AG20443 (cell line): ENCODE measurements at regions not wholly inside any gene's neighbourhood (a gene's known extent, or its start where the extent isn't known, plus 50 kb on each side); places are given as distances from the start of the nearest gene placed in this dataset.
"Not testable (repeated sequence)": the region's sequence is repeated elsewhere in the genome, so short reads cannot be mapped to it uniquely, and the experiment has no call there.

Experiments
- DNase-seq: peaks from one replicate; pipeline ENCODE4 v3.0.0; 2012; ENCODE audit warnings: low spot score, mixed read lengths

DNA sequence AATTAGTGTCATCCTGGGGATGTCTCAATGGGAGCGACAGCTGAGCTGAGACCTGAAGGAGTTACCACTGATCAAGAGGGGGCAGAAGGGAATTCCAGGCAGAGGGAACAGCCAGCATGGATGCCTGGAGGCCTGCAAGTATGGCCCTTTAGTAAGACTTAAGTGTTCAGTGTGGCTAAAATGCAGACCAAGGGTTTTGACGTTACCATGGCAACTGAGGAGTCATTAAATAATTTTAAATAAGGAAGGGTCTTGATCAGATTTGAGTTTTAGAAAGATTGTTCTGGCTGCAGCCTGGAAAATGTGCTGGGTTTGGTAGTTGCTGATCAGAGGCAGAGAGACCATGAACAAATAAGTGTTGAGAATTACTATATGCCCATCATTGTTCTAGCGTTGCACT, 285.5 kb downstream of the USP46 start:
- no peak for DNase-seq

DNA sequence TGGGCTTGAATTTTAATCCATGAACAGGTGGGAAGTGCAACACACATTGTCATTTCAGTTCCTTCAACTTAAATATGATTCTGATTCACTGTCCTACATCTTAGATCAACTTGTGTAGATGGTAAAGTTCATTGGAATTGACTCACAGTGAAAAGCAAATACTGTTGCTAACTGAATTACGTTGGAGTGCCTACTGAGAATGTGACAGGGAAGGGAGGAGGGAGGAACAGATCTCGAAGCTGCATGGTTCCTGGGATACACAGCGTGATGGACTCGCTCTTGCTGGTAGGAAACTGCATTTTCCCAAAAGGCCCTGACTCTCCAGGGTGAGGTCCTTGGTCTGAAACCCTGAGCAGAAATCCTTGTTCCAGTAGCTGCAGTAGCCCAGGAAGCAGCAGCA, 284.2 kb downstream of the USP46 start:
- DNase-seq, result no peak

DNA sequence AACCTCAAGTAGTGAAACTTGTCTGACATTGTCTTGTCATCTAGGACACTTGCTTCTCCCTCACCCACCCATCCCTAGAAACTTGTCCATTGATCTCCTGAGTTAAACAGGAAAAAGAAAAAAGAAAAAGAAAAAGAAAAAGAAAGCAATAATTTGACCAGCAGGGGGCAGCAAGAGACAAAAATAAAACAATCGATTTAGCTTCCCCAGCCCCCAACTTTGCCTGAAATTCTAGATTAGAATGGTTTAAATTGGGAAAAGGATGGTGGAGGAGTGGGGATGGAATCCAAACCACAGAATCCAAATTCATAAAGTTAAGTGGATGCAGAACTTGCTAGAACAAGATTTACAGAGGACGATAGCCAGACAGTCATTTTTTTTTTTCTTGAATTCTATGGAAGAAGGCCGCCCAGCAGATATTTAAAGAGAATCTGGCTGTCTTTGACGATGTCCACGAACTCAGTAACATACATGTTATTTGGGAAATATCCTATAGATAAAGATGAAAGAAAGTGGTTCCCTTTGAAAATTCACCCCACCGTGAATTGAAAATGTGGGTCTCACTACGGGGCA, 282.9 kb downstream of the USP46 start:
- DNase-seq, result peak; percentile 51

DNA sequence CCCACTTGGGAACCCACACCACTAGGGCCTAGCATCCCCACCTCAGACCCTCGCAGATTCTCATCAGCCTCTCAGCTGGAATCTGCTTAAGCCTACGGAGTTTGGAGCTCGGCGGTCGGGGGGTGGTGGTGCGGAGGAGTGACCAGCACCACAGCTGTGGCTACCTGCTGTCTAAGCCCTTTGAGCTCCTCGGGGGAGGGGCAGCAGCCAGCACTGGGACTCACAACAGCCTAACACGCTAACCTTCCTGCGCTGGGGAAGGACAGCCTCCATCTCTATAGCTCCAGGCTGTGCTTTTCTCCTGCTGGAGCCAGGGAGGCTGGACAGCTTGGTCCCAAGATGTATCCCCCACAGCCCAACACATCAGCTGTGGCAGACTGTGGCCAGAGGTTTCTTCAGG, 281.5 kb downstream of the USP46 start:
- DNase-seq, result no peak

DNA sequence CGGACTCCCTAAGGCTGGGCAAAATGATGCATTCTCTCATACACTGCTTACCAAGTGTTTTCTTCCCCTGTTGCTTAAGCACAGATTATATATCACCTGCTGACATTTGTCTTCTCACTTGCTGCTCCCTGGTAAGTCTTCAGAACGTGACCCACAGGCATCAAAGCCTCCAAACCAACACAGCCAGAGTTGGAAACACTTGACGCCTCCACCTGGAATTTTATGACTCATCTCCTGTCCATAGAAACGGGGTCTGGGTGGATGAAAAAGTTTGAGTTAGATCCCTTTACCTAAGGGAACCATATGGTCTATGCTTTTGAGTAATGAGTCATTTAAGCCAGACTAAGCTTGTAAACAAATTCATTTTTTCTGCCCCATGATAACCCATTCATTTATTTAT, 251.6 kb downstream of the USP46 start:
- DNase-seq, result no peak

DNA sequence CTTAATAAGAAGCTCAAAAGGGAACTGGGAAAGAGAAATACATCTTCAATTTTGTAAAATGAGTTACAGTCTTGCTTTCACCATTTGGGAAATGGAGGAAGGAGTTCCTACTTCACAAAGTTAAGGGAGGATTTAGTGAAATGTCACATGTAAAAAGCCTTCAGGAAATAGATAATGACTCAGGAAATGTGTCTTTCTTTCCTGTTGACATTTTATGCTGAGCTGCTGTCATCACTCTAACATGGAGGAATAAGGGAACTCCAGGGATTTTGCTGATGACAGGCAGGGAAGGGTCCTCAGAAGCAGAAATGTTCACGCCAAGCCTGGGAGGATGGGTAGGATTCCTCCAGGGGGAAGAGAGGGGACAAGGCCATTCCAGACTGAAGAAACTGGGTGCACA, 251.1 kb downstream of the USP46 start:
- DNase-seq, result no peak

DNA sequence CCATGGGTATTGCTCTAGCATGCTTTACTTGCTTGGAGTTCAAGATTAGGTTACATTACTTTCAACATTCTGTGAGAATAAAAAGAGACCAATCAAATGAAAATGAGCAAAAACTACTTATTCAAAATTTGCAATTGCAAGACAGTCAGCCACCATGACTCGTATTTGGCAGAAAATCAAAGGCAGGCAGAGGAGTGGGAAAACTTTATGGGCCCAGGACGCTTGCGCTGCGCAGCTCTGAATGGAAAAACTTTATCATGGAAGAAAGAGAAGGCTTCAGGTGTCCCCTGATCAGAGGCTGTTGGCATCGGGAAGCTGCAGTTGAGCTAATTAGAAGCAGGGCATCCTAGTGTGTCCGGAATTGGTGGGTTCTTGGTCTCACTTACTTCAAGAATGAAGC, 250.6 kb downstream of the USP46 start:
- DNase-seq, result no peak

DNA sequence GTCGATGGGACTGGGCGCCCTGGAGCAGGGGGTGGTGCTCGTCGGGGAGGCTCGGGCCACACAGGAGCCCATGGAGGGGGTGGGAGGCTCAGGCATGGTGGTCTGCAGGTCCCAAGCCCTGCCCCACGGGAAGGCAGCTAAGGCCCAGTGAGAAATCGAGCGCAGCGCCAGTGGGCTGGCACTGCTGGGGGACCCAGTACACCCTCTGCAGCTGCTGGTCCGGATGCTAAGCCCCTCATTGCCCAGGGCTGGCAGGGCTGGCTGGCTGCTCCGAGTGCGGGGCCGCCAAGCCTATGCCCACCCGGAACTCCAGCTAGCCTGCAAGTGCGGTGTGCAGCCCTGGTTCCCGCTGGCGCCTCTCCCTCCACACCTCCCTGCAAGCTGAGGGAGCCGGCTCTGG, 249.3 kb downstream of the USP46 start:
- DNase-seq, result not testable (repeated sequence)

DNA sequence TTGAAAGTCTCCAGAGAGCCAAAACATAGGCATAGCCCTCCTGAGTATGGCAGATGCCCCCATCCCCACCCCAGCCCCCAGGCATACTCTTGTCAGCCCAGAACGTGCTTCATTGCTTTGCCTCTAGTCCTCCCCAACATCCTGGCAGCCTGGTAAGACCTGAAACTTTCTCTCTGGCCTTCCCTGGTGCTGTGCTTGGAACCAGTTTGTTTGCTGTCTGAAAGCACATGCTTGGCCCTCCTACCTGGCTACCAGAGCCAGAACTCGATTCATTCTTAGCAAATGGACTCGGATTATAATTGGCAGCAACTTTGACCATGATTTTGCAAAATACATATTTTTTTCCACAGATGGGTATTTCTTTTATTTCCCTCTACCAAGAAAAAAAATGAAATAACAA, 248.1 kb downstream of the USP46 start:
- no peak for DNase-seq

DNA sequence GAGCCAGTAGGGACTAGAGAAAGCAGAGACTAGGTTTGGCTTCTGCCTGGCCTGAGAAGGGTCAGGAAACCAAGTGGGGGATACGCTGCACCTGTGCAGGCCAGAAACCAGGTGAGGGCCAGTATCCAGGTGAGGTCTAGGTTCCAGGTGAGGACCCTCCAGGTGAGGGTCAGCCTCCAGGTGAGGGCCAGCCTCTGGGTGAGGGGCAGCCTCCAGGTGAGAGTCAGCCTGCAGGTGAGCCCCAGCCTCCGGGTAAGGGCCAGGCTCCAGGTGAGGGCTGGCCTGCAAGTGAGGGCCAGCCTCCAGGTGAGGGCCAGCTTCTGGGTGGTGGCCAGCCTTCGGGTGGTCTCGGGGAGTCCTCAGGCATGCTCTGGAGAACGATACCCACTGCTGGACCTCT, 238.8 kb downstream of the USP46 start:
- no peak for DNase-seq

DNA sequence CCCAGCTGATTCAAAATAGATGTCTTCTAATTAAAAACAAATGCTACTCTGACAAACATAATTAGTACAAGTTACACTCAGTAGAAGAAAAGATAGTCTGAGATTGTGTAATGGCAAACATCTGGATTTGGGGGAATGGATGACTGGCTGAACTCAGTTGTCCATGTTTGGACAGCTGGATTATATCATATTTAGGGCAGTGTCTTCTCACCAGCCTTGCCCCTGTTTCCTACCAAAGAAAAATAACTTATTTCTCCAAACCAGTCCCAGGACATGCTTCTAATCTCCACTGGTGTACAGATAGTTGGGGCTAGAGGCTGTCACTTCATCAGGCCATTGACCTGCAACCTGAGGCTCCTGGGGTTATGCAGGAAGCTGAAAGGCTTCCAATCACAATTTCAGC, 237.3 kb downstream of the USP46 start:
- DNase-seq, result peak; percentile 32

DNA sequence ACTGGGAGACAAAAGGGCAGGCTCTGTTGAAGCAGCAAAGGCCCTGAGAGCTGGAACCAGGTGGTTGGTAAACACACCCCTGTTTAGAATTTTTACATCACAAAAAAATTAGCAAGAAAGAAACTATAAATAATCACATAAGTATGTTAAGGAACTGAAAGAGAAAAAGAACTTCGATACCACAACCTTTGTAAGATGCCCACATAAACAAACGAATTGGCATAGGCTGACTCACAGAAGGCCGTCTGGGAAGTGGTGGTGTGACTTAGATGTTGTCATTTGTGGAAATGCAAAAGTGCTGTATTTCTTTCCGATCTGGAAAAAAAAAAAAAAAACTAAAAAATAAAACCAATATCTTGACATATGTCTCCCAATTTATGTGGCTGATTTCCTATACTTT, 235.1 kb downstream of the USP46 start:
- DNase-seq, result no peak

DNA sequence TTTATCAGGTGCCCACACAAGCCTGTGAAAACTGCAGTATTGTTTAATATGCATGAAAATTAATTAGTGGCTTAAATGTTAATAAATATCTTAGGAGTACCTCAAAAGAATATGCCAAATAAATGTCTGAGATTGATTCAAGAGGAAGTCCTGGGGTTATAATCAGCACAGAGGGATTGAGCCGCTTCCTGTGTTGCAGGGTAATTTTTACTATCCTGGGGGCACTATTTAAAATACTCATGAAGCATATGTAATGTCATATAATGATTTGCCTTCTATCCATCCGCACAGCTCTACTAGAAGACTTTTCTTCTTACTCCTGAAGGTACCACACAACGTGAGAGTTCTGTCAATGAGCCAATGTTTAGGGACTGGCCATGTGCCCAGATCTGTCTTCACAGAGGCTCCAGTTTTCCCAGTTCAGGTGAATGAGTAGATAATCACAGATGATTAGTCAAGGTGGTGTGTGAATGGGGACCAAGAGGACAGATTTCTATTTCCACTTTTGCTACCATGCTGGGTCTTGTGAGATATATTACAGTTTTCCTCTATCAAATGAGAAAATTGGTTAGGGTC, 233.3 kb downstream of the USP46 start:
- no peak for DNase-seq

DNA sequence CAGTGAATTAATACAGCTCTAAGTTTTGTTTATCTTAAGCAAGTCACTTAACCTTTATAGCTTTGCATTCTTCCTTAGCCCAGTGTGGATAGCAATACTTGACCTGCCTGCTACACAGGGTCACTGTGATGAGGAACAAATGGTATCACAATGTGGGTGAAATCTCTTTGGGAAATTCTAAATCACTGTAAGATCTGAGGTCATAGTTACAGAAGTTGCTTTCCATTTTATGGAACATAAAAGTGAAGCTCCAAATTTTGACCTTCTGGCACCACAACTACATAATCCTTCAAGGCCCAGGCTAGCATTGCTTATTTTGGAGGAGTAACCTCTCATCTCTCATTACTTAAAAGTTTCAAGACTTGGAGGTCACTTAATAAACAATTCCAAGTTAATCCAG, 227.7 kb downstream of the USP46 start:
- no peak for DNase-seq

DNA sequence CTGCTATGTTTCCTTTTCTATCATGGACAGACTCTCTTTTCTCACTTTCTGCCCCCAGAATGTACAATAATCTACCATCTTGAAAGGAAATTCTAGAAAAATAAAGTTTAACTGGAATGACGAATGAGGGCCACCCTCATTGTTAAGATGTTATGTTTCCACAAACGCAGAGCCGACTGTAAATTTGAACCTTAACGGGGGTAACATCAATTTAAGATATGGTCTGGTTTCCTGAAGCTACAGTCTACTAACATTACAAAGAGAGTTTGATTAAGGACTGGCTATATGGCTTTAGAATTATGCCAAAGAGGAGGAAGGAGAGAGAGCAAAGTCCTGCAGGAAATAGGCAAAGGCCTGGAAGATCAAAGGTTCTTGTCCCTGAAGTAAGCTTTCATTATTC, 227.2 kb downstream of the USP46 start:
- no peak for DNase-seq

DNA sequence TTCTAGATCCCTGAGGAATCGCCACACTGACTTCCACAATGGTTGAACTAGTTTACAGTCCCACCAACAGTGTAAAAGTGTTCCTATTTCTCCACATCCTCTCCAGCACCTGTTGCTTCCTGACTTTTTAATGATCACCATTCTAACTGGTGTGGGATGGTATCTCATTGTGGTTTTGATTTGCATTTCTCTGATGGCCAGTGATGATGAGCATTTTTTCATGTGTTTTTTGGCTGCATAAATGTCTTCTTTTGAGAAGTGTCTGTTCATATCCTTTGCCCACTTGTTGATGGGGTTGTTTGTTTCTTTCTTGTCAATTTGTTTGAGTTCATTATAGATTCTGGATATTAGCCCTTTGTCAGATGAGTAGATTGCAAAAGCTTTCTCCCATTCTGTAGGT, 216.6 kb downstream of the USP46 start:
- not testable (repeated sequence) for DNase-seq

DNA sequence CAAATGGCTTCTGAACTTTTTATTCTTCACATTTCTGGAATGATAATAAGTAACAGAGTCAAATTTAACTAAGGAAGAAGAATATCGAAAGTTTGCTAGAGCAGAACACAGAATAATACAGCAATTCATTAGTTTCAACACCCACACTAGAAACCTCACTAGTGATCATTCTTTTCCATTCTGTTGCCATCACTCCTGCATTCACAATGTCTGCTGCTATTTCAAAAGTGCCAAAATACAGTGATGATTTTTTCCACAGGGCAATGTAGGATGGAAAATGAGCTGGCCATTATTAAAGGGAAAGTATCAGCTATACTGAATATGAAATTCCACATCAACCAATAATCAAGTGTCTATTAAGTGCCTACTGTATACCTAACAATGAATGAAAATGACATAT, 186.7 kb downstream of the USP46 start:
- no peak for DNase-seq

DNA sequence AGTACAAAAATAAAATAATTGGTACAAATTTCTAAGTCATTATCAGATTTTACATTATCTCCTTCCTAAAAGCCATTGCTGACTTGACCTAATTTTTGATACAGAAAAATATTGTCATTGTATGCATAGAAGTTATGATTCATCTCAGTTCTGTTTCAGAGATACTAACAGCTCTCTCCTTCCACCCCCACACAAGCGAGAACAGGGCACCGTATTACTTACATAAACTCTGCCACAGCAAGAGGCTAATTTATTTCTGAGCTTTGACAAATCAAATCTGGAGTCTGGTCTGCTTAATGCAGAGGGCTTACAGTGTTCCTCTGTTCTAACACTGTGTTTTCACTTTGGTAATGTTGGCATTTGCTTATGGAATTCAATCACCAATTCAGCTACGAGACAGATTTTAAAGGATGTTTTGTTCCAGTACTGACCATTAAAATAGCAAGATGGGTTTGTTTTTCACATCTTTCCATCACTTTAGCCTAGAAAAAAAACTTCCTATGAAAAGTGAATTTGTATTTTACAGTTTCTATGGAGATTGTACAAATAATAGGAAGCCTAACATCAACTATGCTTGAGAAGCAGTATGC, 181.8 kb downstream of the USP46 start:
- DNase-seq, result no peak

DNA sequence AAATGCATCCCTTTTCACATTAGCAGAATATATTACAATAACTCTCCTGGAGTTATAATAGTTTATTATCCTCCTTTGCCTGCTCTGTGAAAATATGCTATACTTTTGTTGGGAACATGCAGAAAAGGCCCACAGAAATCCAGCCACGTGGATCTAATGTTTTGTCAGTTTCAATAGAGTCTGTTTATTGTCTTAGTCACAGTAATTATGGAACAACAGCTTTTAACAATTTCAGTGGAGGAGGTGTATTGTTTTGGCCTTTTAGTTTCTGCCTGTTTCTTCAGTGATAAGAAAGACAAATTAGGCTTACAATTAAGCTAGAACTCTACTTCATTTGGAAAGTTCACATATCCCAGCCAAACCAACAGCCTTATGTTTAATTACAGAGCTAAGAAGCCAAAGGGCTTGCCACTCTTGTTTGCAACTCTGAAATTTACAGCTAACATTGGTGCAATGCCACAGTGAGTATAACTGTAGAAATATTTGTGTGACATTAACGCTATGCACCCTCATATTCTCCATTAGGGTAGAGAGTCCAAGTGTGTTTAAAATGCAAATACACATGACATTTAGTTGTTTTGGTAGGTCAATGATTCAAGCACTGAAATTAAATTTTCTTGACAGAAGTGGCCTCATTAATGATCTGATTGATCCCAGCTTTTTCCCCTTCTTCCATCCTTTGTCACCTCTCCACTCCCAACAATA, 175.8 kb downstream of the USP46 start:
- no peak for DNase-seq

DNA sequence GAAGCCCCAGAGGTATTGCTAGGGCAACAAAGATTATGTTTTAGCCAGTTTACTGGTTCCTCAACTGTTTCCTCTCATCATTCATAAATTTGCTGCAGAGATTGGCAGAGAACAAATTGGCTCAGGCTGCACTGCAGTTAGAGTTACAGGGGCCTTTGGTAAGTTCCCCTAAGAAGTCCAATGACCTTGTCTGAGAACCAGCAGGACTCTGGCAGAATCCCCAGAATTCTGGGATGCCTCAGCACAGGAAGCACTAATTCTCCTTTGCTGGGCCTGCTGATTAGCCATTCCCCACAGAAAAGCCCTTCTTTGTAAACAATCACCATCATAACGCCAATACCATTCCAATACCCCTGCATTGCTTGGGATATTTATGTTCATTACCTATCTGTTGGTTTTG, 151.3 kb downstream of the USP46 start:
- DNase-seq, result no peak

DNA sequence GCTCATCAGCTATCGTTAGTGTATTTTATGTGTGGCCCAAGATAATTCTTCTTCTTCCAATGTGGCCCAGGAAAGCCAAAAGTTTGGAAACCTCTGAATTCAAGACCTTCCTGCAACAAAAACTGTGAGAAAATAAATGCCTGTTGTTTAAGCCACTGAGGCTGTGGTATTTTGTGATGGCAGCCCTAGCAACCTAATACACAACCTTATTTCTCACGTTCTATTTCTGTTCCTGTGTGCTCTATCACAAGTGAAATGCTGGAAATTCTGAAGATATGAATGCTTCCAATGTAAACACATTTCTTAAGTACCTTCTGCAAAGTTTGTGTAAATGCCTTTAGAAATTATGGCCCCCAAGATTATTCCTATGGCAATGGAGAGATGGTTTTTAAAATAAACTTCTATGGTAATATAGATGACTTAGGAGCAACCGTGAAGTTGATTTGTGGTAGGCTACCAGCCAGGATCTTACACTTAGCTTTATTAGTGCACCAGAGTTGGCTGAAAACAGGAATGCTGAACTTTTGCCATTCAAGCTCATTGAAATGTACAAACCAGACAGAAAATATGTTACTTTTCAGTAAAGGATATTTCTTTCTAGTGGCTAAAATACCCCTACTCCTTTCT, 148.0 kb downstream of the USP46 start:
- DNase-seq, result no peak

DNA sequence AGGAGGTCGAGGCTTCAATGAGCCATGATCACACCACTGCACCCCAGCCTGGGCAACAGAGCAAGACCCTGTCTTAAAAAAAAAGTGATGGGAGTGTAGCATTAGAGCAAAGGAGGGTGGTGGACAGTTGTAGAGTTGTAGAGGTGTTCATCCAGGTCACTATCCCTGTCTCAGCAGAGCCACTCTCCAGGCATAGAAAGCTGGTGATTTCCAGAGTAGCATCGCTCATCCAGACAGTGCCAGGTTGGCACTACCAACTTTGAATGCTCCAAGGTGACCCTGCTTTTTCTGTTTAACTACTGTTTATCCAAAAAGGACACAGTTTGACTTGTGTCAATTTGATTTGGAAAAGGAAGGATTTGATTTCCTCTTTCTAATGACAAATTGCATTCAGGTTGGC, 147.3 kb downstream of the USP46 start:
- DNase-seq, result no peak

DNA sequence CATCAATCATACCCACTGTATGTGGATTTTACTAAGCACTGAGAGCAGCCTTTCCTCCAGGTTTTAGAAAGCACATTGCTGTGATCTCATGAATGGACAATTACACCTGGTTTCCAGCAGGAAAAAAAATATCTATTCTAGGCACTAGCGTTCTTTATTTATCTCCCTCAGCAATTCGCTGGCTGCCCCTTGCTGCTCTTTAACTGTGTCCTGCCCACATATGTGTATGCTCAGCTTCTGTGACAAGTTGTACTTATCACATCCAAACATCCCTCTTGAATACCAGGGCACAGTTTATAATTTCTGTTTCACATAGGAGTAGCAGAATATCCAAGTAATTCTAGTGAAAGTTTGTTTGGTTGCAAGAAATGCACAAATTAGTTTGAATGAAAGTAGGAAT, 146.8 kb downstream of the USP46 start:
- DNase-seq, result no peak
